Activated CD8-positive, alpha-beta T cell treated with anti-CD3 and anti-CD28 coated beads for 36 hours (primary cell): ENCODE measurements at regions not wholly inside any gene's neighbourhood (a gene's known extent, or its start where the extent isn't known, plus 50 kb on each side); places are given as distances from the start of the nearest gene placed in this dataset.

ENCODE experiments used
- ATAC-seq: fragments of 200-7000 bp; cut with Tn5 transposase; one replicate; pipeline ENCODE4 v1.10.0; 2021; ENCODE audit warnings: mild to moderate bottlenecking, moderate library complexity
- CTCF ChIA-PET: fragments of 350-600 bp; sonication (Branson Sonifier 250); formaldehyde crosslinking; loops from one replicate; lab custom pipeline; 2021; ENCODE audit warnings: antibody characterized with exemption; lab: Charles Lee
- POLR2A ChIA-PET: fragments of 350-600 bp; sonication (Branson Sonifier 250); formaldehyde crosslinking; loops from one replicate; lab custom pipeline; 2021; ENCODE audit warnings: antibody characterized with exemption; lab: Charles Lee
- DNase-seq: peaks from one replicate; pipeline ENCODE4 v3.0.0-alpha.2; 2020
- H3K27ac Mint-ChIP-seq: one replicate; pipeline ENCODE4 v1.8.0; 2021; ENCODE audit warnings: mild to moderate bottlenecking, mixed read lengths
- H3K27me3 Mint-ChIP-seq: one replicate; pipeline ENCODE4 v1.8.0; 2021; ENCODE audit warnings: mixed read lengths
- H3K36me3 Mint-ChIP-seq: one replicate; pipeline ENCODE4 v1.8.0; 2021; ENCODE audit warnings: low read depth, mixed read lengths
- H3K4me1 Mint-ChIP-seq: one replicate; pipeline ENCODE4 v1.8.0; 2021; ENCODE audit warnings: low read depth, mixed read lengths
- H3K4me3 Mint-ChIP-seq: one replicate; pipeline ENCODE4 v1.8.0; 2021; ENCODE audit warnings: mild to moderate bottlenecking, moderate library complexity, mixed read lengths
- H3K9me3 Mint-ChIP-seq: one replicate; pipeline ENCODE4 v1.8.0; 2021; ENCODE audit warnings: mixed read lengths
- CTCF ChIP-seq: fragments of 200-600 bp; IDR thresholded peaks from one replicate; pipeline ENCODE4 v1.8.0; 2022; ENCODE audit warnings: antibody characterized with exemption, mild to moderate bottlenecking
- intact Hi-C: fragments of 100-400 bp; cut with micrococcal nuclease; formaldehyde crosslinking; loops from one replicate; pipeline ENCODE4 v1.10.0; 2022

- intact Hi-C loops, result no loop called here
- DNase-seq (no peak), ATAC-seq (no peak)
- Mint-ChIP-seq H3K36me3 (no peaks in the 10 kb centered on the region), H3K27ac (no peak overlapping the region), H3K27me3 (no peaks in the 10 kb centered on the region), H3K9me3 (no peaks in the 10 kb centered on the region), H3K4me3 (no peak overlapping the region), H3K4me1 (no peaks in the 10 kb centered on the region)
- ChIA-PET POLR2A (no interaction called here), CTCF (no interaction called here)
- no peak for TF ChIP-seq CTCF
Observed at GRCh38 chr9:79037338-79037737, 534.4 kb upstream of the TLE4 start.

- Mint-ChIP-seq H3K9me3 (no peaks in the 10 kb centered on the region), H3K36me3 (no peaks in the 10 kb centered on the region), H3K27ac (no peak overlapping the region), H3K27me3 (no peaks in the 10 kb centered on the region), H3K4me3 (no peak overlapping the region), H3K4me1 (no peaks in the 10 kb centered on the region)
- intact Hi-C loops, result no loop called here
- ATAC-seq, result no peak
- POLR2A ChIA-PET, result no interaction called here
- no peak for TF ChIP-seq CTCF
- DNase-seq, result no peak
- CTCF ChIA-PET, result no interaction called here
Observed at GRCh38 chr9:79040671-79041070, 531.1 kb upstream of the TLE4 start.

GRCh38 chr9:79041266-79041665 lies 530.5 kb upstream of the TLE4 start:
- no peak for TF ChIP-seq CTCF
- Mint-ChIP-seq H3K27me3 (no peaks in the 10 kb centered on the region), H3K27ac (no peak overlapping the region), H3K4me1 (no peaks in the 10 kb centered on the region), H3K4me3 (no peak overlapping the region), H3K9me3 (no peaks in the 10 kb centered on the region), H3K36me3 (no peaks in the 10 kb centered on the region)
- ChIA-PET POLR2A (no interaction called here), CTCF (no interaction called here)
- intact Hi-C loops, result no loop called here
- DNase-seq (no peak), ATAC-seq (no peak)

- Mint-ChIP-seq H3K4me1 (no peaks in the 10 kb centered on the region), H3K36me3 (no peaks in the 10 kb centered on the region), H3K4me3 (no peak overlapping the region), H3K27me3 (no peaks in the 10 kb centered on the region), H3K27ac (no peak overlapping the region), H3K9me3 (no peaks in the 10 kb centered on the region)
- intact Hi-C loops, result no loop called here
- ATAC-seq (no peak), DNase-seq (no peak)
- no peak for TF ChIP-seq CTCF
- CTCF ChIA-PET, result no interaction called here
- POLR2A ChIA-PET, result no interaction called here
Observed at GRCh38 chr9:79043916-79044315, 527.8 kb upstream of the TLE4 start.

GRCh38 chr9:79046401-79046800 lies 525.4 kb upstream of the TLE4 start:
- POLR2A ChIA-PET, result no interaction called here

More at GRCh38 chr9:79046401-79046800, 525.4 kb upstream of the TLE4 start:
- DNase-seq (no peak), ATAC-seq (no peak)
- no peaks in the 10 kb centered on the region for H3K4me1 Mint-ChIP-seq
- no peaks in the 10 kb centered on the region for H3K36me3 Mint-ChIP-seq
- intact Hi-C loops, result no loop called here
- no peak overlapping the region for H3K4me3 Mint-ChIP-seq
- CTCF ChIA-PET, result no interaction called here
- TF ChIP-seq CTCF, result no peak
- no peak overlapping the region for H3K27ac Mint-ChIP-seq
- no peaks in the 10 kb centered on the region for H3K27me3 Mint-ChIP-seq
- H3K9me3 Mint-ChIP-seq, result no peaks in the 10 kb centered on the region
